HEK293 (cell line): ENCODE measurements at regions not wholly inside any gene's neighbourhood (a gene's known extent, or its start where the extent isn't known, plus 50 kb on each side); places are given as distances from the start of the nearest gene placed in this dataset.

Experiments
- CTCF ChIA-PET: fragments of 350-600 bp; formaldehyde crosslinking; extraction: SDS; loops from one replicate; lab custom pipeline; 2021; ENCODE audit warnings: antibody characterized with exemption; lab: Yijun Ruan, JAX
- POLR2A ChIA-PET: fragments of 300-600 bp; formaldehyde crosslinking; extraction: SDS; loops from one replicate; lab custom pipeline; 2020; ENCODE audit warnings: antibody characterized with exemption, inconsistent platforms; lab: Yijun Ruan, JAX
- H3K27ac ChIP-seq: fragments of 200-500 bp; sonication (Bioruptor generic); 2 replicates; pipeline ENCODE4 v1.5.1; 2014; ENCODE audit warnings: low read depth, low read length, control low read depth, inconsistent platforms; ENCODE audit errors: extremely low read depth
- H3K36me3 ChIP-seq, 2 experiments: fragments of 200-500 bp in 1 of 2; sonication (Bioruptor generic) in 1 of 2; 1 replicate in 1 of 2; 2 replicates in 1 of 2; pipeline ENCODE4 v1.5.1; 2014 to 2017; ENCODE audit warnings: inconsistent platforms in 2 of 2, low read length in 2 of 2; ENCODE audit not compliant: control insufficient read depth in 2 of 2, insufficient read depth in 1 of 2
- H3K4me1 ChIP-seq: fragments of 200-500 bp; sonication (Bioruptor generic); 2 replicates; pipeline ENCODE4 v1.5.1; 2014; ENCODE audit warnings: mild to moderate bottlenecking, low read length, inconsistent platforms; ENCODE audit not compliant: control insufficient read depth, insufficient read depth
- H3K4me3 ChIP-seq: 2 replicates; pipeline ENCODE4 v1.5.1; 2011; ENCODE audit warnings: low read depth, mild to moderate bottlenecking, control low read depth, low read length, moderate library complexity
- H3K9me3 ChIP-seq: fragments of 200-500 bp; sonication (Bioruptor generic); 2 replicates; pipeline ENCODE4 v1.5.1; 2014; ENCODE audit warnings: low read depth, low read length, inconsistent platforms; ENCODE audit not compliant: control insufficient read depth, insufficient read depth
- FEZF1 ChIP-seq: fragments of 450-650 bp; formaldehyde crosslinking; IDR thresholded peaks from 2 replicates; pipeline ENCODE4 v1.5.1; 2016; ENCODE audit warnings: missing biosample characterization, missing genetic modification characterization
- GLI2 ChIP-seq: fragments of 450-650 bp; formaldehyde crosslinking; IDR thresholded peaks from 2 replicates; pipeline ENCODE4; 2017; ENCODE audit warnings: missing biosample characterization, missing genetic modification characterization, low read depth, borderline replicate concordance
- KLF7 ChIP-seq: fragments of 450-650 bp; formaldehyde crosslinking; IDR thresholded peaks from 2 replicates; pipeline ENCODE4 v1.5.1; 2016; ENCODE audit warnings: missing biosample characterization, missing genetic modification characterization, borderline replicate concordance
- RBAK ChIP-seq: fragments of 450-650 bp; formaldehyde crosslinking; IDR thresholded peaks from 2 replicates; pipeline ENCODE4 v1.5.1; 2016; ENCODE audit warnings: missing biosample characterization, missing genetic modification characterization
- REST ChIP-seq: fragments of 450-650 bp; formaldehyde crosslinking; IDR thresholded peaks from 2 replicates; pipeline ENCODE4 v1.5.1; 2016; ENCODE audit warnings: missing biosample characterization, missing genetic modification characterization
- WT1 ChIP-seq: fragments of 450-650 bp; formaldehyde crosslinking; IDR thresholded peaks from 2 replicates; pipeline ENCODE4 v1.5.1; 2016; ENCODE audit warnings: missing biosample characterization, missing genetic modification characterization
- ZFP3 ChIP-seq: fragments of 450-650 bp; formaldehyde crosslinking; IDR thresholded peaks from 2 replicates; pipeline ENCODE4 v1.5.1; 2016; ENCODE audit warnings: low read depth, missing biosample characterization, missing genetic modification characterization
- ZNF121 ChIP-seq: fragments of 450-650 bp; formaldehyde crosslinking; IDR thresholded peaks from 2 replicates; pipeline ENCODE4 v1.5.1; 2016; ENCODE audit warnings: missing biosample characterization, missing genetic modification characterization
- ZNF133 ChIP-seq: fragments of 450-650 bp; formaldehyde crosslinking; IDR thresholded peaks from 2 replicates; pipeline ENCODE4 v1.5.1; 2016; ENCODE audit warnings: missing biosample characterization, missing genetic modification characterization
- ZNF169 ChIP-seq: fragments of 450-650 bp; formaldehyde crosslinking; IDR thresholded peaks from 2 replicates; pipeline ENCODE4 v1.5.1; 2016; ENCODE audit warnings: missing biosample characterization, missing genetic modification characterization
- ZNF174 ChIP-seq: fragments of 450-650 bp; formaldehyde crosslinking; IDR thresholded peaks from 2 replicates; pipeline ENCODE4 v1.5.0; 2017; ENCODE audit warnings: missing biosample characterization, mild to moderate bottlenecking, missing genetic modification characterization
- ZNF202 ChIP-seq: fragments of 450-650 bp; formaldehyde crosslinking; IDR thresholded peaks from 2 replicates; pipeline ENCODE4 v1.5.1; 2016; ENCODE audit warnings: missing biosample characterization, missing genetic modification characterization, borderline replicate concordance
- ZNF23 ChIP-seq: fragments of 450-650 bp; formaldehyde crosslinking; IDR thresholded peaks from 2 replicates; pipeline ENCODE4 v1.5.1; 2016; ENCODE audit warnings: missing biosample characterization, missing genetic modification characterization, borderline replicate concordance
- ZNF391 ChIP-seq: fragments of 450-650 bp; formaldehyde crosslinking; IDR thresholded peaks from 2 replicates; pipeline ENCODE4 v1.5.1; 2016; ENCODE audit warnings: low read depth, missing biosample characterization, missing genetic modification characterization, borderline replicate concordance
- ZNF449 ChIP-seq: fragments of 450-650 bp; formaldehyde crosslinking; IDR thresholded peaks from 2 replicates; pipeline ENCODE4 v1.5.1; 2017; ENCODE audit warnings: missing biosample characterization, mild to moderate bottlenecking, missing genetic modification characterization, moderate library complexity
- ZNF518A ChIP-seq: fragments of 450-650 bp; formaldehyde crosslinking; conservative IDR thresholded peaks from 2 replicates; pipeline ENCODE4 v1.5.1; 2016; ENCODE audit warnings: low read depth, missing biosample characterization, missing genetic modification characterization
- ZNF626 ChIP-seq: fragments of 450-650 bp; sonication (Bioruptor Pico); formaldehyde crosslinking; IDR thresholded peaks from 2 replicates; pipeline ENCODE4 v1.5.1; 2018; ENCODE audit warnings: missing biosample characterization, missing genetic modification characterization, inconsistent platforms
- ZNF629 ChIP-seq: fragments of 450-650 bp; formaldehyde crosslinking; IDR thresholded peaks from 2 replicates; pipeline ENCODE4 v1.5.1; 2017; ENCODE audit warnings: missing biosample characterization, missing genetic modification characterization
- ZNF654 ChIP-seq: fragments of 450-650 bp; formaldehyde crosslinking; IDR thresholded peaks from 2 replicates; pipeline ENCODE4 v1.5.1; 2016; ENCODE audit warnings: low read depth, missing biosample characterization, missing genetic modification characterization
- ZNF658 ChIP-seq: fragments of 450-650 bp; formaldehyde crosslinking; IDR thresholded peaks from 2 replicates; pipeline ENCODE4; 2016; ENCODE audit warnings: missing biosample characterization, missing genetic modification characterization
- ZNF692 ChIP-seq: fragments of 450-650 bp; formaldehyde crosslinking; IDR thresholded peaks from 2 replicates; pipeline ENCODE4 v1.5.1; 2016; ENCODE audit warnings: missing biosample characterization, missing genetic modification characterization
- ZNF707 ChIP-seq: fragments of 450-650 bp; formaldehyde crosslinking; IDR thresholded peaks from 2 replicates; pipeline ENCODE4 v1.5.1; 2016; ENCODE audit warnings: missing biosample characterization, missing genetic modification characterization
- ZNF843 ChIP-seq: fragments of 450-650 bp; formaldehyde crosslinking; IDR thresholded peaks from 2 replicates; pipeline ENCODE4 v1.5.1; 2016; ENCODE audit warnings: missing biosample characterization, missing genetic modification characterization
- TF ChIP-seq, protein P1 (sequence below): fragments of 450-650 bp; IDR thresholded peaks from 2 replicates; pipeline ENCODE4 v1.5.1; 2018; ENCODE audit warnings: missing biosample characterization, missing genetic modification characterization

GRCh38 chrX:146064156-146064555 is 246.5 kb downstream of the SLITRK2 start:
- Histone ChIP-seq H3K27ac (no peak overlapping the region), H3K4me3 (no peak overlapping the region)
- CTCF ChIA-PET, result no interaction called here
- TF ChIP-seq ZNF707, result no peak
- TF ChIP-seq WT1 (tag by site-specific recombination), result no peak
- no peak for TF ChIP-seq ZNF169 (tag by site-specific recombination)
- no peak for TF ChIP-seq ZNF23 (tag by site-specific recombination)
- TF ChIP-seq ZNF692 (tag by site-specific recombination), result no peak
- no peak for TF ChIP-seq GLI2 (tag by site-specific recombination)
- TF ChIP-seq ZNF121 (tag by site-specific recombination), result no peak
- TF ChIP-seq, protein P1, sequence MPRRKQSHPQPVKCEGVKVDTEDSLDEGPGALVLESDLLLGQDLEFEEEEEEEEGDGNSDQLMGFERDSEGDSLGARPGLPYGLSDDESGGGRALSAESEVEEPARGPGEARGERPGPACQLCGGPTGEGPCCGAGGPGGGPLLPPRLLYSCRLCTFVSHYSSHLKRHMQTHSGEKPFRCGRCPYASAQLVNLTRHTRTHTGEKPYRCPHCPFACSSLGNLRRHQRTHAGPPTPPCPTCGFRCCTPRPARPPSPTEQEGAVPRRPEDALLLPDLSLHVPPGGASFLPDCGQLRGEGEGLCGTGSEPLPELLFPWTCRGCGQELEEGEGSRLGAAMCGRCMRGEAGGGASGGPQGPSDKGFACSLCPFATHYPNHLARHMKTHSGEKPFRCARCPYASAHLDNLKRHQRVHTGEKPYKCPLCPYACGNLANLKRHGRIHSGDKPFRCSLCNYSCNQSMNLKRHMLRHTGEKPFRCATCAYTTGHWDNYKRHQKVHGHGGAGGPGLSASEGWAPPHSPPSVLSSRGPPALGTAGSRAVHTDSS (tag by site-specific recombination), result no peak
- TF ChIP-seq ZNF629, result no peak
- no peak for TF ChIP-seq RBAK
- no peak for TF ChIP-seq ZNF626 (tag by site-specific recombination)
- TF ChIP-seq ZFP3 (tag by site-specific recombination), result no peak
- TF ChIP-seq ZNF174 (tag by site-specific recombination), result no peak
- no peak for TF ChIP-seq FEZF1 (tag by site-specific recombination)
- no peak for TF ChIP-seq KLF7 (tag by site-specific recombination)
- no peak for TF ChIP-seq ZNF449 (tag by site-specific recombination)
- no peak for TF ChIP-seq ZNF654 (tag by site-specific recombination)
- no peak for TF ChIP-seq ZNF391 (tag by site-specific recombination)
- TF ChIP-seq ZNF843 (tag by site-specific recombination), result no peak
- no peak for TF ChIP-seq ZNF202
- TF ChIP-seq, all 188 proteins: peak for 0
- POLR2A ChIA-PET, result no interaction called here
- Histone ChIP-seq H3K36me3 (no peaks in the 10 kb centered on the region), H3K9me3 (no peaks in the 10 kb centered on the region), H3K4me1 (no peaks in the 10 kb centered on the region)

GRCh38 chrX:146090732-146091131 is 273.1 kb downstream of the SLITRK2 start:
- POLR2A ChIA-PET, result no interaction called here
- no peaks in the 10 kb centered on the region; the same call in 1 of the 2 replicates for H3K9me3 ChIP-seq
- H3K4me3 ChIP-seq, result no peak overlapping the region
- CTCF ChIA-PET, result no interaction called here
- H3K27ac ChIP-seq, result no peak overlapping the region
- no peaks in the 10 kb centered on the region for H3K4me1 ChIP-seq
- H3K36me3 ChIP-seq, result no peaks in the 10 kb centered on the region
- TF ChIP-seq ZNF654 (tag by site-specific recombination) (peak; percentile 25), ZNF658 (tag by site-specific recombination) (no peak), ZNF133 (tag by site-specific recombination) (no peak), REST (tag by site-specific recombination) (no peak), ZNF518A (tag by site-specific recombination) (peak; percentile 71)
